ENCODE measurements at regions not wholly inside any gene's neighbourhood (a gene's known extent, or its start where the extent isn't known, plus 50 kb on each side); places are given as distances from the start of the nearest gene placed in this dataset.
"Not testable (repeated sequence)": the region's sequence is repeated elsewhere in the genome, so short reads cannot be mapped to it uniquely, and the experiment has no call there.

DNA sequence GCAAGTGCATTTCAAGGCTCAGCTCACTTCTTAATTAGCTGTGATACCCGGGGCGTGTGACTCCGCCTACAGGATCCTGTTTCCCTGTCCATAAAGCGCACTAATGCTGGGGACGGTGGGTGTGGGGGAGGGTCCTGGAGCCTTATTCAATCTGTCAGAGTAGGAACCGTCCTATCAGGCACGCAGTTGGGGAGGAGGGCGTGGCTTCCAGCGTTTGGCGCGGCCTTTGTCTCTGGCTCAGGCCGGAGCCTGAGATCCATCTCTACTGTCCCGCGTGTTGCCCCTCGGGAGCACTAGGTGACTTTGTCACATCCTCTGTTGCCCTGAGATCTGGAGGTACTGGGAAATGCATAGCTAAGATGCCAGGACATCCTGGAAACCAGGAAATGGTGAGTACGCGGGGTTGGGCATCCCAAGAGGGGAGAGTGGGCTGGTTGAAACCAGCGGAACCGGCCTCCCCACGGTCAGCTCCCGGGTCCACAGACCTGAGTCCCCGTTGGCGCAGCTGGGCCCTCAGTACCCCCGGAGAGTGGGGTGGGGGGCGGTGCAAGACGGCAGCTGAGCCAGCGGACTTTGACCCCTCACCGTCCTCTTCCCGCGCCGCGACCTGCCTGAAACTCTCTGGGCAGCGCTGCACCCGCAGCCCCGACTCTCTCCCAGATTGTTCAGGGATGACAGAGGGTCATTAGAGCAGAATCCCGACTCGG is 104.4 kb upstream of the ZNF92 start:
- DNase-seq (ENCODE audit: low read depth): peak; percentile 84
- peak overlapping the region; percentile 61 for H3K4me3 ChIP-seq (ENCODE audit: low read depth, low read length)
- TF ChIP-seq, protein P1, sequence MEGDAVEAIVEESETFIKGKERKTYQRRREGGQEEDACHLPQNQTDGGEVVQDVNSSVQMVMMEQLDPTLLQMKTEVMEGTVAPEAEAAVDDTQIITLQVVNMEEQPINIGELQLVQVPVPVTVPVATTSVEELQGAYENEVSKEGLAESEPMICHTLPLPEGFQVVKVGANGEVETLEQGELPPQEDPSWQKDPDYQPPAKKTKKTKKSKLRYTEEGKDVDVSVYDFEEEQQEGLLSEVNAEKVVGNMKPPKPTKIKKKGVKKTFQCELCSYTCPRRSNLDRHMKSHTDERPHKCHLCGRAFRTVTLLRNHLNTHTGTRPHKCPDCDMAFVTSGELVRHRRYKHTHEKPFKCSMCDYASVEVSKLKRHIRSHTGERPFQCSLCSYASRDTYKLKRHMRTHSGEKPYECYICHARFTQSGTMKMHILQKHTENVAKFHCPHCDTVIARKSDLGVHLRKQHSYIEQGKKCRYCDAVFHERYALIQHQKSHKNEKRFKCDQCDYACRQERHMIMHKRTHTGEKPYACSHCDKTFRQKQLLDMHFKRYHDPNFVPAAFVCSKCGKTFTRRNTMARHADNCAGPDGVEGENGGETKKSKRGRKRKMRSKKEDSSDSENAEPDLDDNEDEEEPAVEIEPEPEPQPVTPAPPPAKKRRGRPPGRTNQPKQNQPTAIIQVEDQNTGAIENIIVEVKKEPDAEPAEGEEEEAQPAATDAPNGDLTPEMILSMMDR (IDR thresholded peaks at IDR 0.05; ENCODE audit: insufficient read depth, low read depth, low read length, missing control alignments): no peak

DNA sequence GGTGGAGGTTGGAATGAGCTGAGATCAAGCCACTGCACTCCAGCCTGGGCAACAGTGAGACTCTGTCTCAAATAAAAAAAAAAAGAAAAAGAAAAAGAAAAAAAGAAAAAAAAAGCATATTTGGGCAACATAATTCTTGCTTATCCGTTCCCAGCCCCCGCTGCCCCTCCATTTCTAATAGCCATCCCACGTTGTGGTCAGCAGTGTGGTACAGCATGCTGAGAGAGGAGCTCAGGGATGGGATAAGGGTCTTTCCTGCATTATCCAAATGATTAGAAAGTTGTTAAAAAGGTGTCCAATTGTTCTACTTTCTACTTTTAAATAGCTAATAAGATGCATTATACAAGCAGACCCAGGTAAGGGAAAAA is 104.9 kb upstream of the ZNF92 start:
- H3K4me3 ChIP-seq (ENCODE audit: low read depth, low read length): peak overlapping the region; percentile 61
- TF ChIP-seq, protein P1 (IDR thresholded peaks at IDR 0.05; ENCODE audit: insufficient read depth, low read depth, low read length, missing control alignments): no peak
- no peak for DNase-seq (ENCODE audit: low read depth)

DNA sequence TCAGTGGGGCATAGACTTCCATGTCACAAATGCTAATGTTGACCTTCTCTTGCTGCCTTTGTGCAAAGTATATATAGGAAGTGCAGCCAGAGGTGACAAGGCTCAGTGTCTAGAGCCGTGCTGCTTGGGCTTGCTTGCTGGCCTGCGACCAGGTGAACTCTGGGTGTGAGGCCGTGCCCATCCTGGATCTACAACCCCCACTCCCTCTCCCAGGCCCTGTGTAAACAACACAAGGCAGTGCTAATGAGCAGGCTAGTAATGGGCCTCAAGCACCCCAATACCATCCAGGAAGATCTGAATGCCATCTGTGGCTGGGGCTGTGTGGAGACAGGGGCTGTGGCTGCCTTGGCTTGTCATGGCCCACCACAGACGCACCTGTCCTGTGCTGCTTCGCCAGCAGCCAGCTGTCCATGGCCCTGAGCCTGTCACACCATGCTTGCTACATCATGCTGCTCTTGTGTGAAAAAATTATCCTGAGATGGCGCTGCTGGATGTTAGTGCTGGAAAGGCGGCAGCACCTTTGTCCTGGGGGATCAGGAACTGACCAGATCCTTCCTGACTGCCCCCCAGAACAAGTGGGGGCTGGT is 107.6 kb upstream of the ZNF92 start:
- no peak overlapping the region for H3K4me3 ChIP-seq (ENCODE audit: low read depth, low read length)
- TF ChIP-seq, protein P1 (IDR thresholded peaks at IDR 0.05; ENCODE audit: insufficient read depth, low read depth, low read length, missing control alignments): no peak
- no peak for DNase-seq (ENCODE audit: low read depth)

DNA sequence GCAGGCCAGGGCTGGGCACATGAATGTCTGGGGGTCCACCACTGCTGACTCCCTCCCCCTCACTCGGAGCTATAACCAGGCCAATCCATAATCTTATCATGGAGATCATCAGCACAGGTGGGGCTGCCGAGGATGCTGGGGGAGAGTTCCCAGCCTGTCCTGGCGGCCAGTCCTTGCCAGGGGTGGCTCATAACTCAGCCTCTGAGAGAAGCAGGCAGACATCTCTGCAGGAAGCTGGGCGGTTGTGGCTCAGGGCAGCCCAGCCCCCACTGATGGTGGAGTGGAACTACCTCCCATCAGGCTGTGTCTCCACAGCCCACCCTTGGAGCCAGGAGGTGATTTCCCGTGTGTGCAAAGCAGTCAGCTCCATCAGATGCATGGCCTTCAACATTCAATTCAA is 109.4 kb upstream of the ZNF92 start:
- H3K4me3 ChIP-seq (ENCODE audit: low read depth, low read length): no peak overlapping the region
- no peak for DNase-seq (ENCODE audit: low read depth)
- TF ChIP-seq, protein P1 (IDR thresholded peaks at IDR 0.05; ENCODE audit: insufficient read depth, low read depth, low read length, missing control alignments): no peak

DNA sequence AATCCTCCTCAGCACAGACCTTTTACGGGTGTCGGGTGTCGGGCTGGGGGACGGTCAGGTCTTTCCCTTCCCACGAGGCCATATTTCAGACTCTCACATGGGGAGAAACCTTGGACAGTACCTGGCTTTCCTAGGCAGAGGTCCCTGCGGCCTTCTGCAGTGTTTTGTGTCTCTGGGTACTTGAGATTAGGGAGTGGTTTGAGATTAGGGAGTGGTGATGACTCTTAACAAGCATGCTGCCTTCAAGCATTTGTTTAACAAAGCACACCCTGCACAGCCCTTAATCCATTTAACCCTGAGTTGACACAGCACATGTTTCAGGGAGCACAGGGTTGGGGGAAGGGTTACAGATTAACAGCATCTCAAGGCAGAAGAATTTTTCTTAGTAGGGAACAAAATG is 113.0 kb upstream of the ZNF92 start:
- DNase-seq (ENCODE audit: low read depth); H3K4me3 ChIP-seq (ENCODE audit: low read depth, low read length): not testable (repeated sequence)

DNA sequence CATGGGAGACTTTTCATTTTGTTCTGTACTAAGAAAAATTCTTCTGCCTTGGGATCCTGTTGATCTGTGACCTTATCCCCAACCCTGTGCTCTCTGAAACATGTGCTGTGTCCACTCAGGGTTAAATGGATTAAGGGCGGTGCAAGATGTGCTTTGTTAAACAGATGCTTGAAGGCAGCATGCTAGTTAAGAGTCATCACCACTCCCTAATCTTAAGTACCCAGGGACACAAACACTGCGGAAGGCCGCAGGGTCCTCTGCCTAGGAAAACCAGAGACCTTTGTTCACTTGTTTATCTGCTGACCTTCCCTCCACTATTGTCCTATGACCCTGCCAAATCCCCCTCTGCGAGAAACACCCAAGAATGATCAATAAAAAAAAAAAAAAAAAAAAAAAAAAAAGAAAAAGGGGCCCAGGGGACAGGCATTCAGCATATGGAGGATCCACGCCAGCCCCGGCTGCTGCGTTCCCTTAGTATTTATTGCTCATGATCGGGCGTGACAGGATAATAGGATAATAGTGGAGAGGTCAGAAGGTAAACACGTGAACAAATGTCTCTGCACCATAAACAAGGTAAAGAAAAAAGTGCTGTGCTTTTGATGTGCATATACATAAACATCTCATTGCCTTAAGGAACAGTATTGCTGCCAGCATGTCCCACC is 113.7 kb upstream of the ZNF92 start:
- not testable (repeated sequence) for DNase-seq (ENCODE audit: low read depth); H3K4me3 ChIP-seq (ENCODE audit: low read depth, low read length)

DNA sequence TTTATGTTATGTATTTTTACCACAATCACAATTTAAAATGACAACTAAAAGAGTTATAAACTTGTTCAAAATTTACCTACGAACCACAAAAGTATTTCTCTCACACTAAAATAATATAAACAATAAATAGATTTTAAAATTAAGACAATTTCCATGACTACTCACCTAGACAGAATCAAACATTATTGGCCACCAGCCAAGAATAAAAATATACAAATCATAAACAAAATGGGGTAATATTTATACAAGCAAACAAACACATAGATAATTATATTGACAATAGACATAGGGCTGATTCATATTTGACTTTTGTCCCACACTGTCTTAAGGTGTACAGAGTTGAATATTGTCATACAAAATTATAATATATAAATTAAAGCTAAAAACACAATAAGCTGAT is 119.6 kb upstream of the ZNF92 start:
- no peak overlapping the region for H3K4me3 ChIP-seq (ENCODE audit: low read depth, low read length)
- TF ChIP-seq, protein P1 (IDR thresholded peaks at IDR 0.05; ENCODE audit: insufficient read depth, low read depth, low read length, missing control alignments): no peak
- no peak for DNase-seq (ENCODE audit: low read depth)
